Astrocyte of the cerebellum (primary cell): ENCODE measurements at regions not wholly inside any gene's neighbourhood (a gene's known extent, or its start where the extent isn't known, plus 50 kb on each side); places are given as distances from the start of the nearest gene placed in this dataset.

Source experiments
- DNase-seq: peaks from one replicate; pipeline ENCODE4 v3.0.0-alpha.2; 2011; ENCODE audit warnings: low read depth
- H3K4me3 ChIP-seq: 2 replicates; pipeline ENCODE4 v1.5.1; 2011; ENCODE audit warnings: mild to moderate bottlenecking, low read depth, low read length, moderate library complexity
- CTCF ChIP-seq: IDR thresholded peaks from 2 replicates; pipeline ENCODE4 v1.5.1; 2012; ENCODE audit warnings: low read length, low read depth, moderate library complexity, mild to moderate bottlenecking; ENCODE audit errors: missing control alignments
- in situ Hi-C: cut with HindIII; loops from 2 replicates; pipeline ENCODE4 v1.10.0; 2017; ENCODE audit warnings: low sequenced_read_pairs

GRCh38 chr4:38241541-38241940 lies 281.3 kb downstream of the PTTG2 start:
- in situ Hi-C loops, result no loop called here
- no peak for TF ChIP-seq CTCF
- DNase-seq, result no peak
- no peak overlapping the region for H3K4me3 ChIP-seq

GRCh38 chr4:38242101-38242500 lies 281.9 kb downstream of the PTTG2 start:
- TF ChIP-seq CTCF, result no peak
- no peak for DNase-seq
- no peak overlapping the region for H3K4me3 ChIP-seq
- in situ Hi-C loops, result no loop called here

GRCh38 chr4:38242822-38243387 lies 282.7 kb downstream of the PTTG2 start:
- no peak for TF ChIP-seq CTCF
- no peak overlapping the region for H3K4me3 ChIP-seq
- no peak for DNase-seq
- in situ Hi-C loops, result no loop called here

- DNase-seq, result no peak
- no peak for TF ChIP-seq CTCF
- in situ Hi-C loops, result no loop called here
- H3K4me3 ChIP-seq, result no peak overlapping the region
These were observed 283.3 kb downstream of the PTTG2 start for GRCh38 chr4:38243388-38244053.

GRCh38 chr4:38254825-38255224 lies 294.6 kb downstream of the PTTG2 start:
- in situ Hi-C loops, result no loop called here
- no peak for DNase-seq
- no peak for TF ChIP-seq CTCF
- H3K4me3 ChIP-seq, result no peak overlapping the region

GRCh38 chr4:38255572-38255971 lies 295.4 kb downstream of the PTTG2 start:
- TF ChIP-seq CTCF, result no peak
- in situ Hi-C loops, result no loop called here
- no peak for DNase-seq
- no peak overlapping the region for H3K4me3 ChIP-seq
